Anterior cingulate cortex (tissue), 58 donors: ENCODE measurements at regions not wholly inside any gene's neighbourhood (a gene's known extent, or its start where the extent isn't known, plus 50 kb on each side); places are given as distances from the start of the nearest gene placed in this dataset.

ENCODE experiments used
- DNase-seq, 58 donors: peaks; one replicate each; lab custom pipeline; 2025; lab: John Stamatoyannopoulos, UW

DNA sequence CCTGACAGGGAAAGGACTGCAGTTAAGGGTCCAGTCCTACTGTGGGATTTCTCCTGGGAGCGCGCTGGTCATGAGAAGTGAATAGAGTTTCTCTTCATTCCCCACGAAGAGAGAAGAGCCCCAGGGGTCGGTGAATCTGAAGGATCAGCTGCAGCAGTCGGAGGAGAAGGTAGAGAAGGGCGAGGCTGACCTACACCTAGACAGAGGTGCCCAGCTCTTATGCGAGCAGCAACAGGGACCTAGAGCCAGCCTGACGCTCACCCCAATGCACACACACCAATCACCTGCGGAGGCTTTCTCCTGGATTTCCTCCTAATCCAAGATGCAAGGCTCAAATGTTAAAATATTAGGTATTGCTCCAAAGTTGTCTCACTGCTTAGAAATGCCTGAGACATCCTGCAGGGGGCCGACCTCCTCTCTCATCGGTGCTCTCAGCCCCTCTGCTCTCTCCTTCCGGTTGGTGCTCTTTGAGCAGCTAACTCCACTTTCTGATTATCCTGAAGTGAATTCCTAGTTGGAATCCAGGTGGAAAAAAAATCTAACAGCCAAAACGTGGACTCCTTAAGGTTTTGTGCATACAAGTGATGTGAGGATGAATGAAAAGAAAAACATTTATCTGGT, 176.4 kb downstream of the AHR start:
- no peak for DNase-seq

DNA sequence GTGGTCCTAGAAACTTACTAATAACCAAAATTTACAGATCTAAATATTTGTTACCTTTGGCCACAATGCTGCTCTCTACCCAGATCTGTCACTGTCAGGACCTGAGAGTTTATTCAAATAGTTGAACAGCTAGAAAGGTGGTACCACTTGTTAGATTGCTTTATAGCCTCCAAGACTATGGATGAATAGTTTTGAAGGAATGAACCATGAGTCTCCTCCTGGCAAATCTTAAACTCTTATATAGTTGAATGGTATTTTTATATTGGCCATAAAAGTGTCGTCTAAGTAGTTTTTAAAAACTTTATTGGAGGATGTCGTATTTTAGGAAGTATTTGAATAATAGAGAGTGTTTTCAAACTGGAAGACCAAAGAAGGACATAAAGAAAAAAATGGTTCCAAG, 178.7 kb downstream of the AHR start:
- DNase-seq = no peak

DNA sequence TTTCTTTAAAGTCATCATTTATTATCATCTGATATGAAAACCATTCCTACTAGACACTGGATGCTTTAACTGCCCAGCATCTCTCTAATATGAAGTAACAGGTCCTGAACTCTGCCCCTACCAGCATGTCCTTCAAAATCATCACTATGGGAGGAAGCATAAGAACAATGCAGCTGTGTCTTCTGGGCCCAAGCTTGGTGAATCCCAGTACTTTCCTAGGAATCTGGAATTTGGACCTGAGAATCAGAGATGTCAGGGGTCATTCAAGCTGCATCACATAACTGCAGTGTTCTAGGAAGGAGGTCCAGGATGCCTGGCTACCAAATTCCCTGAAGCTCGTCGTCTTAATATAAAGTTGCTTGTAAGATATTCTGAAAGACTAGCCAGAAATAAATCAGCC, 182.7 kb downstream of the AHR start:
- DNase-seq = no peak

DNA sequence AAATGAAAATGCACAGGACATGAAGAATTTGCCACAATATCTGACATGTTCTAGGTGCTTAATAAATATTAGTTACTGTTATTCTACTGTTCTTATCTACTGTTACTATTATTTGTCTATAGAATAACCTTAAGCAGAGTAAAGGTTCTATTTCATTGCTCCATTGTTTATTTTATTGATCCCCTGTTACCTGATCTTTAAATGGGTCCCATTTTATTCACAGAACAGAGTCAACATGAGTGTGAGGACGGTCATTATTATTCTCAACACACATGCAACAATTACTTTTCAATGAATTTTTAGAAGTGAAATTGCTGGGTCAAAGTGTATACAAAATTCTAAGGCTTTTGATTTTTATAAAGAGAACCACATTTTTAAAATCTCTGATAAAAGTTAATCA, 186.9 kb downstream of the AHR start:
- no peak for DNase-seq

DNA sequence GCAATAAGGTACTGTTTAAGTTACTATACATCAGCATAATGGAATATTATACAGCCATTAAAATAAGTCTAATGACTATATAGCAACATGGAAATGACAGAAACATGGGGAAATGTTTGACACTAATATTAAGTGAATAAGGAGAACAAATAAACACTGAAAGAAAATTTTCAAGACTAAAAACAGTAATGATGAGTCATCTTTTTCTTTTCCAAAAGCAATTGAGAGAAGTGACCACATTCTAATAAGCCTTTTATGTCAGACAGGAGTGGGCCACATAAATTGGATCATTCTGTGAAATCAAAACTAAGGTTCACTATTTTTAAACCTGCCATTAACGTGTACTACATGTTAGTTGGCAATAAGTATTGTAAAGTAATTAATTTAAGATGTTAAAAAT, 187.5 kb downstream of the AHR start:
- DNase-seq = no peak

DNA sequence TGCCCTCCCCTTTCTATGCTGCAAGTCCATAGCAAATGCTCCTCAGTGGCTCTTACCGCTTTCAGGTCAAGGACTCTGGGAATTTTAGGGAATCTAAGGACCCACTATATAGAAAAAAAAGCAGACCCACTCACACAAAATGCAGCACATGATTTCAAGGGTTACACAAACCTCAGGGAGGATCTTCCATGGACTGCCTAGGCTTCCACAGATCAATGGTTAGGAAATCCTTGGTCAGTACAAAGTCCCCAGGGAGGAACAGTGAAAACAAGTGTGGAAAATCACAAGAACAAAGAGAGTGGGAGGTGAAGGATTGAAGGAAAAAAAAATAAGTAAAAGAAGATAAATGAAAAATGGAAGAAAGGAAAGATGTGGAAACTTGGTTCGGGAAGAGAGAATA, 188.4 kb downstream of the AHR start:
- DNase-seq = no peak

DNA sequence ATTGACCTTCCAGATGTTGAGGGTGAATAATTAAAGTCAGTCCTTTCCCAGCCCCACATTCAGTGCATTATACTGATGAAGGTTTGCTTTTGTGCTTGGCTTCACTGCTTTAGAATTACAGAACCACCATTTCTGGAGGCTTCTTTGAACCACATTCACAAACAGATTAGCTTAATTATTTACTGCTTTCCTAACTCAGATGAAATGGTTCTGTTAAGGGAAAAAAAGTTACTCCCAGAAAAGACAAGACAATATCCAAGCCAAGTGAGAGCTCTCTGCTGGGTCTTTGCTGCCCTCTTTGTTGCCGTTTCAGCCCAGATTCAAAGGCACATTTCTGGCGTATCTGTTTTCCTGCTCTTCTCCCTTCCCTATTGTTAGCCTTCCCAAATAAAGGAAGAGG, 188.9 kb downstream of the AHR start:
- no peak for DNase-seq

DNA sequence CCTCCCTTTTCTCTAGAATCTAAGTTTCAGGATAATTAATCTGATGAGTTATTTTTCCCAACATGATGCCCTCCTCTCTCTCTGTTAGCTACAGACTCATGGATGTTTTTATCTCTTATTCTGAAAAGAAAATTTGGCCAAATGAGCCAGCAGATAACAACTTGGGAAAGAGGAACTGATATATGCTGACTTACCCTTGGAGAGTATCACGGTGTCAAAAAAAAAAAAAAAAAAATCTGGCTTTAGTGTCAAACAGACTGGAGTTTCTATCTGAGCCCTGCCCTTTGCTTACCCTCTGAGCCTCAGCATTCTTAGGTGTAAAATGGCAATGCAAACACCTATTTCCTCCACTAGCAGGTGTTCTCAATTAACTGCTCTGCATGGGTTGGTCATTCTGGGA, 190.4 kb downstream of the AHR start:
- DNase-seq = no peak

DNA sequence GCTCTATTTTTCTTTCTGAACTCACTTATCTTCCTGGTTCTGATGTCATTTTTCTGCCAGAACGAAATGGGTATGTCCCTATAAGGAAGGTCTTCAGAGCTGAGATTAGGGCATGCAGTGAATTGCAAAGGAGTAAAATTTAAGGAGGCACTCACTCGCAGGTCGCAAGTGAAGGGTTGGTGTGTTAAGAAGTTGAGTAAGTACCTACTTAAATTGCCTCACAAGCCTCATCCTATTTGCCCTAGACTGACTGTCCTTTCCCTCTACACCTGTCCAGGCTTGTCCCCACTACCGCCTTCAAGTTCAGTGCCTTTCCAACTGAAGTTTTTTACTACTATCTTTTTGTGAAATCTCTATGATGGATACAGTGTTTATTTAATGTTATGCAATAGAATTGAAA, 191.5 kb downstream of the AHR start:
- DNase-seq = no peak

DNA sequence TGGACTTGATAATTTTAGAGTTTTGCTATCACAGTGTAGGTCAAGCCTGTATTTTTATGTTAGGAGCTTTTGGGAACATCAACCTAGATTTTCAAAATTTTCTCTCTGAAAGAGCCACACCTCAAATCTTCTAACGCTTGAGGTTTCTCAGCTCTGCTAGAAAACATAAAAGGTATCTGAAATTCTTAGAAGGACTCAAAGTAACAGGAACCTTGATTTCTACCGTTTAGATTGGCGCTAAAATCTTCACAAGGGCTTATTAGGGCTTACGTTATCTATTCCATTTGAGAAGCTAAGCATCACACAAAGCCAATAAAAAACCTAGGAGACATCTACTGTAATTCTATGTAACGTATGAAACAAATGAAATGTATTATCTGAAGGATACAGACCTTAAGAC, 192.4 kb downstream of the AHR start:
- no peak for DNase-seq

DNA sequence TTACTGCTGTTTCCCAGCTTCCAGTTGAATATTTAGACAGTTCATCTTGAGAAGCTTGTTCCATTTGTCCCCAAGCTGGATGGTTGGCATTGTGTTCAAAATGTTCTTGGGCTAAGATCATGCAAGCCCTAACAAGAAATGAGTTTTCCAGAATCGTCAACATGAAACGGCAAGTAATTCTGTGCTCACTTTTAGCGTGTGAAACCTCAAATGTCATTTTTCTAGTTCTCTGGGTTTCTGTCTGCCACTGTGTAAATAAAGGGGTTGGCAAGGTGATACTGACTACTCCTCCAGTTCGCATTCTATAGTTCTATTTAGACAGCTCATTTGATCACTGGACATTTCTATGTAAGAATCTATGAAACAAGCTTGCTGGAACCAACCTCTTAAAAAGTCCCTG, 194.0 kb downstream of the AHR start:
- DNase-seq = no peak

DNA sequence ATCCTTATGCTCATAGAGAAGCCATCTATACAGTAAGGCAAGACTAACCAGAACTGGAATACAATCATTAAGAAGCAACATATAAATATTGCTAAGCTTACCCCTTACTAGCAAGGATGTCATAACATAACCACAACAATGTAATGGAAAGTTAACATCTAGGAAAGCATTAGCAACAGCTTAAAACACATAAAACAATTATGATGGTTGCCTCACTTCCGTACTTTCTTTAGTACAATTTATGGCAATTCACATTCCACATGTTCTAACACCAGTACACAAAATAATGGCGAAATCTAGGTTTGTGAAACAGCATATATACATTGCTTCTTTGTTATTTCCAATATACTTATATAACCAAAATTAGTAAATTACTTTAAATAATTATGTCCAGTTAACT, 195.0 kb downstream of the AHR start:
- DNase-seq = no peak

DNA sequence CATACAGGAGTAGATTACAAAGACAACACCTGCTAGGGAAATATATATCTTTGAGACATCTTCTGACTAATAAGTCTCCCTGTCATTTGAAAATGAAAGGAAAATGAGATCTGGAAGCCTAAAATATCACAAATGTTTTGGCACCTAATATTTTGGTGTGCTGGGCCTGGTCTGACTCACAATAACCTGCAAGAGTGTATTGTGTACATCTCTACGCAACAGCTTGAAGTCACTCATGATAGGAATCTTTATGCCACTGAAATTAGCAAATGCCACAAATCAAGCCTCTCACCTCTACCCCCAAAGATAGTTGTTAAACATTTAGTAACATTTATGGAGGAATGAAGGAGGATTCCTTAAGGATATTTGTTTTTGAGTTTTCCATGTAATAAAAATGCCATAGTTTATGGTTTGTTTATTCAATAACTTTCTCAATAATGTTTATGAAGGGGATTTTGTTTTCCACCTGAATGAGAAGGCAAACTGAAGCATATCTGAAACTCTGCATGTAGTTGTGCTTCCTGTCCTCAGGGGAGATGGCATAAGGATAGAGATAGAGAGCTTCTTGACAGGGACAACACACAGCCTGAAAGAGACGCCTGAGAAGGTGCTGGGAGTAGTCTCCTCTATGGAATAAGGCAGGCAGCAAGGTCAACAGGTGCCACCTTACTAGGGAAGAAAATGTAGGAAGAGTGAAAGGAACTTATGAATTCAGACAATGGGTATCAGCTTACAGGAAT, 197.4 kb downstream of the AHR start:
- no peak for DNase-seq

DNA sequence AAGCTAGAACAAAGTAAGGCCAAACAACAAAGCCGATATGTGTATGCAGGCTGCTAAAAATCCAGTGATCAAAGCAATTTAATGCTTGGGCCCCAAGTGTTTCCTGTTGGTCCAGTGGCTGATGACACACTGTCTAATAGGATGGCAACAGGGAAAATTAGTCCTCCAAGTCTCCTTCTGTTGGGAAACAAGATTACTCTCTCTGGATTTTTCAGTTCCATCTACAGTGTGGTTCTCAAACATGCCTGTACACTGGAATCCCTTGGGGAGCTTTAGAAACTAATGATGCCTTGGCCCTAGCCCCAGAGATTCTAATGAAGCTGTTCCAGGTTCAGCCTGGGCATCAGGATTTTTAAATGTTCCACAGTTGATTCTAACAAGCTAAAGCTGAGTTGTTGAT, 198.7 kb downstream of the AHR start:
- no peak for DNase-seq

DNA sequence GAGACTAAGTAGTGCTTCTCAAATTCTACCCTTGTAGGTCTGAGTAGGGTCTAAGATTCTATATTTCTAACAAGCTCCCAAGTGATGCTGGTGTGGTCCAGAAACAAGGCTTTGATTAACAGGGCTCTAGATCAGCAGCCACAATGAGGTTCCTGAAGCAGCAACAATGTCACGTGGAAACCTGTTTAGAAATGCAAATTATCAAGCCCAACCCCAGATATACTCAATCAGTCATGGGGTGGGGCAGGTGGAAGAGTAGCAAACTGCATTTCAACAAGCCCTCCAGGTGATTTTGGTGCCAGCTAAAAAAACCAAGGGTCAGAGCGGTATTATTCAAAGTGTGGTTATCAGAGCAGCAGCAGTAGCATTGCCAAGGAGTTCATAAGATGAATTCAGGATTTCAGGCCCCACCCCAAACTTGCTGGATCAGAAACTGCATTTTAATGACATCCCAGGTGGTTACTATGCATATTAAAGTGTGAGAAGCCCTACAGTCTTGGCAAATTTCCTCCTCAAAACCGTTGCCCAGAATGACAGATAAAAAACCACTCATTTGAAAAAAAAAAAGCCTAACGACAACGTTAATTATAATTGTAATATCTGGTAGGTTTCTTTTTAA, 199.2 kb downstream of the AHR start:
- DNase-seq = no peak

DNA sequence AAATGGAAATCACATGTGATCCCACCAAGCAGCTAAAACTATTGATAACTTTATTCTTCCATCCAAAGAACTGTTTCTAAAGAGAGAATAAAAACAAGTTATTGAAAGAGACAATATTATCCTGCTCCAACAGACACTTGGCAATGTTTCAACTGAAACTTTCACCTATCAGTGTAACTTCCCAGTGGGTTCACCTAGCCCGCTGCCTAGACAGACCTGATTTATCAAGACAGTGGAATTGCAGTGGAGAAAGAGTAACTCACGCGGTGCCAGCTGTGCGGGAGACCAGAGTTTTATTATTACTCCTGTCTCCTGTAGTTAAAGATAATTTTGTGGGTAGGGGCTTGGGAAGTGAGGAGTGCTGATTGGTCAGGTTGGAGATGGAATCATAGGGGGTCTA, 199.8 kb downstream of the AHR start:
- DNase-seq = no peak

DNA sequence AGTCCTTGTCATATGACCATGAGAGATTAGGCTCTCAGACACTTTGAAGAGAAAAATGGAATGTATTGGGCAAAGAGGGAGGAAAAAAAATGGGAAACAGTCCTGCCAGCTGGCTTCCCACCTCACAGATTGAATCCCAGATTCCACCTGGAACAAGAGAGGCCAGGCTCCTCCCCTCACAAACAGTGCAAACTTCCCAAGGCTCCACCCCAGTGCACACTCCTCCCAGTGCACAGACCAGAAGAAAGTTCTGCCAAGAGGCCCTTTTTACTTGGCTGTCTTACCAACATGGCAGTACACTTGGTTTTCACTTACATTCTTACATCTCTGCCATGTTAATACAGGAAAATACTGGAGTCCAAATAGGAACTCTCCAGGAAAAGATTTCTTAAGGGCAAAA, 202.3 kb downstream of the AHR start:
- DNase-seq = no peak

DNA sequence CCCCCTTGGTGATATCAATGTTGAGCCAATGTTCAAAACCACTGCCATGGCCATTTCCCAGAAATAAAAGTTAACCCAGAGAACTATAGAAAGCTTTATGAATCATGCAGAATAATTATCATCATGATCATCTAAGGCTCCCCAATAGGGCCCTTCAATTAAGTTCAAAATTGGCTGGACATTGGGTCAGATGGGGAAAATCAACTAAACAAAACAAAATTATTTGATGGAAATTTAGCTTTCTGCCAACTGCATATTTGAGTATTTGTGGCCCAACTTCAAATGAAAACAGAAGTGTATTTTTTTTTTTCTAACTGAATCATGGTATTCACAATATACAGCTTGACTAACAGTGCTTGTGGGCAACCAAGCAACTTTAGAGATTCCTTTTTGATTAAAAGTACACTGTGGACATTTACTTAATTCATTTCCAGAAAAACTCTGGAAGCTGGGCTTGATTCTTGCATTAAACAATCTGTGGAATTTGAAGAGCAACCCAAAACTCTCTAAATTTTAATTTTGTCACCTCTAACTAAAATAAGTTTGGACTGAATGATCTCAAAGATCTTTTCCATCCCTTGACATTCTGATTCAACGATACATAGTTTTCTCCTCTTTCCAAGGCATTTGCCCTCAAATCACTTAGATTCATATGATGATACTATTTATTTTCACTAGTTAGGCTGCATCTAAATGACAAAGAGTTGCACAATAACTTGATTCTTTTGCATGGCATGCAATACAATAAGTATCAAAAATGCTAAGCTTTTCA, 203.2 kb downstream of the AHR start:
- no peak for DNase-seq

DNA sequence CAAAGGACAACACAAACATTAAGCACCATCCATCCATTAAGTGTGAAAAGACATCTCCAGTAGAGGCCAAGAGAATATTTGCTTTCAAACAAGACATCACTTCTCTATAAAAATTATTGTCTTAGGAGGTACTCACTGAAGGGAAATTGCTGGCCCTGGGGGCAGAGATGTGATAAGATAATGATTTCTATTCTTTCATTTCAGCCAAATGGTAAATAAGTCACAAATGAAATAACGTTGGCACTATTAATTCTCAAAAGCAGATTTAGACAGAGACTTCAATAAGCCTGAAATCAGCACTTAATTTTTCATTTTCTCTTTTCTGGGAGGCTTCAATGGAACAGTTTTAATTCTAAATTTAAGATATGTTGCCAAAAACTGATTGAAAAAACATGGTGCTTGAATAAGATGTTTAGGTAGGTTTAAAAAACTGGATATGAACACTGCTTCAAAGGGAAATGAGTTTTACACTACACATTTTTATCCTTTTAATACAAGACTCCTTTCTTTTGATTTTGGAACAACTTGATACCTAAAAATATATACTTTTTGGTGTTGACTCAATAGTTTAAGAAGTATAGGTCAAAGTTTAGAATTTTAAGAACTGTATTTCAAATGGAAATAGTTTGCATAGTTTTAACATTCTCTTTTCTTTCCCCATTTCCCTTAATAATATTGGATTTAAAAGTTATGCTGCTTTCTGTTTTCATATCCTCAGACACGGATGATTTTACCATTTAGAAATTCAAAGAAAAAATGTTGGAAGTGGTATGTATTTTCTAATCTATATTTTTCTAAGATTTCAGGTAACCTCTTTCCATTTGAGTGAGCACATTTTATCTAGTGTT, 204.0 kb downstream of the AHR start:
- DNase-seq = no peak

DNA sequence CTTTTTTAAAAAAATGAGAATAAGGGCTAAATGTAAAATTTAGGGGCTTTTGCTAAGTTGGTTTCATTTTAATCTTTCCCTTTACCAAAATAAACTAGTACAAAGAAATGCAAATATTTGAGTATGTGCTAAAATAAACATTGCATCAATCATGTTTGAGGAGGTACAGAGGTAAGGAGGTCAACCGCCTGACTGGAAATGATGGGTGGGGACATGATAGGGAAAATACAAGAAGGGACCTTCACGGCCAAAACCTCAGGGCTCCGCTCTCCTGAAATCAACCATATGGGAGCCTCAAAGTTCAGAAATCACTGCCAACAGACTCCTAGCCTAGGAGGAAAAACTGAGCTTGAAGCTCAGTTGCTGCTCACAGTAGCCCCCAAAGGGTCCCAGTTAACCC, 207.6 kb downstream of the AHR start:
- DNase-seq = no peak

DNA sequence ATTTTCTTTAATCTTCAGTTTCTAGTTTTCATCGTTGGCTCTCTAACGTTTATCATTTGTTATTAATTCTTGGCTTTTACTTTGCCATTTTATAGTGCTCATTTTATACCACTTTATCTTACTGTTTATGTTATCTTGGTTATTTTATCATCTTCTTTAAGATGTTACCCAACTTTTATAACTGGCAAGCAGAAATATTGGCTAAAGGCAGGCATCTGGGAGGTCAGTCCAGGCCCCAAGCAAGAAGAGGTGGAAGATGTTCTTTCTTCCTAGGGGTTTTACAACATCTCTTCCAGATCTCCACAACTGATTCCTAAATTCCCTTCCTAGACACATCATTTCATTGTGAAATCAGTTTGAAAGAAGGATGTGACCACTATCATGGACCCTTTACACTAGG, 208.1 kb downstream of the AHR start:
- DNase-seq = no peak
